Spleen (tissue), 11 donors: ENCODE measurements at regions not wholly inside any gene's neighbourhood (a gene's known extent, or its start where the extent isn't known, plus 50 kb on each side); places are given as distances from the start of the nearest gene placed in this dataset.

Experiments used
- DNase-seq: peaks from one replicate; pipeline ENCODE4 v3.0.0-alpha.2; 2020
- H3K27ac ChIP-seq, 8 donors: fragments of 200-600 bp; sonication (generic) in 7 of 8; 1 replicate in 4 of 8; 2 replicates in 4 of 8; pipeline versions ENCODE4 v1.5.0 to v1.8.0; 2016 to 2021; ENCODE audit warnings: inconsistent platforms in 4 of 8, mild to moderate bottlenecking in 4 of 8, moderate library complexity in 1 of 8
- H3K27me3 ChIP-seq, 7 donors: fragments of 200-600 bp; sonication (generic) in 6 of 7; replicated peaks in 1 of 7; 1 replicate in 4 of 7; 2 replicates in 3 of 7; pipeline versions ENCODE4 v1.5.0 to v1.8.0; 2016 to 2021; ENCODE audit warnings: inconsistent platforms in 3 of 7, mild to moderate bottlenecking in 1 of 7
- H3K36me3 ChIP-seq, 6 donors: fragments of 200-600 bp; sonication (generic) in 5 of 6; 1 replicate in 4 of 6; 2 replicates in 2 of 6; pipeline versions ENCODE4 v1.5.0 to v1.8.0; 2016 to 2021; ENCODE audit warnings: inconsistent platforms in 2 of 6
- H3K4me1 ChIP-seq, 6 donors: fragments of 200-600 bp; sonication (generic) in 5 of 6; 1 replicate in 3 of 6; 2 replicates in 3 of 6; pipeline versions ENCODE4 v1.5.0 to v1.8.0; 2016 to 2021; ENCODE audit warnings: inconsistent platforms in 3 of 6
- H3K4me3 ChIP-seq, 8 donors: fragments of 200-600 bp; sonication (generic) in 7 of 8; 1 replicate in 4 of 8; 2 replicates in 4 of 8; pipeline versions ENCODE4 v1.5.0 to v1.8.0; 2016 to 2021; ENCODE audit warnings: inconsistent platforms in 4 of 8, mild to moderate bottlenecking in 4 of 8, moderate library complexity in 2 of 8
- H3K9me3 ChIP-seq, 8 donors: fragments of 200-600 bp; sonication (generic) in 7 of 8; 1 replicate in 4 of 8; 2 replicates in 4 of 8; pipeline versions ENCODE4 v1.5.0 to v1.8.0; 2016 to 2021; ENCODE audit warnings: inconsistent platforms in 4 of 8
- CTCF ChIP-seq, 11 experiments: fragments of 200-600 bp in 7 of 11; fragments of 450-650 bp in 4 of 11; sonication (generic) in 4 of 11; IDR thresholded peaks in 8 of 11; conservative IDR thresholded peaks in 3 of 11; 1 replicate in 7 of 11; 2 replicates in 4 of 11; pipeline versions ENCODE4 v1.4.0 to v1.8.0; 2016 to 2021; ENCODE audit warnings: antibody characterized with exemption in 11 of 11, inconsistent platforms in 4 of 11, mild to moderate bottlenecking in 1 of 11
- POLR2A ChIP-seq, 3 donors: fragments of 450-650 bp; IDR thresholded peaks; one replicate each; pipeline ENCODE4 v1.5.1; 2017; ENCODE audit warnings: antibody characterized with exemption in 3 of 3, mild to moderate bottlenecking in 1 of 3
- POLR2AphosphoS5 ChIP-seq, 3 donors: sonication (generic); formaldehyde crosslinking; IDR thresholded peaks; one replicate each; pipeline ENCODE4 v1.5.1; 2017; ENCODE audit warnings: antibody characterized with exemption in 3 of 3
- WGBS, 5 donors: extraction: QIAGEN DNeasy Blood & Tissue Kit in 3 of 5; methylation state at CpG; one replicate each; pipeline versions ENCODE4 v1.1.5 to v1.1.7; 2013 to 2018; 5-methylcytosine and 5-hydroxymethylcytosine counted together
- intact Hi-C: fragments of 100-400 bp; cut with DNase I; formaldehyde crosslinking; loops from one replicate; pipeline ENCODE4 v1.15.0; 2023; ENCODE audit warnings: low total_unique reads
- donor health status: healthy with polysubstance abuse.
- donor health status: DM: no; HTN: no; CAD: no; lungs with moderate emphysema.
- donor health status: DM: no; HTN: no; CAD: no.
- donor health status: Bipolar disorder and iron deficiency.
- donor health status: healthy.
- donor health status: DM: no; HTN: no; CAD: no.
- donor health status: DM: yes; HTN: yes; CAD: no.

DNA sequence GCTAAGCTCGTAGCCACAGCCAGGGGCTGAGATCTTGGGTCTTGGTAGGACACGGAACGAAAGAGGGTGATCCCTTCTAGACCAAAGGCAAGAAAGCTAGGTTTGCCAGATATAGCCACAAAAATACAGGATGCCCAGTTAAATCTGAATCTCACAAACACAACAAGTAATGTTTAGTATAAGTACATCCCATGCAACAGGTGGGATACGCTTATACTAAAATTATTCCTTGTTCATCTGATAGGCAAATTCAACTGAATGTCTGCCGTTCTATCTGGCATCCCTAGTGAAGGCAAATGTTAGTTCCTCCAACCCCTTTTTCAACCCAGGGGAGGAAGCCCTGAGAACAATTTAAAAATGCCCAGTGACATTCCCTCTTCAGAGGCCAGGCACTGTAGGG is 131.1 kb upstream of the MGMT start:
- Histone ChIP-seq H3K27me3 (peaks cover 0 to 38% (median 3%) of the 10 kb centered on the region in 7 donors), H3K36me3 (no peaks in the 10 kb centered on the region), H3K4me3 (no peak overlapping the region), H3K9me3 (no peaks in the 10 kb centered on the region), H3K4me1 (no peaks in the 10 kb centered on the region), H3K27ac (no peak overlapping the region)
- intact Hi-C loops: no loop called here
- DNase-seq: no peak
- no peak for TF ChIP-seq CTCF (IDR thresholded peaks at IDR 0.05 in 8 of 11, conservative IDR thresholded peaks at IDR 0.05 in 3 of 11)
- no peak for TF ChIP-seq POLR2A (IDR thresholded peaks at IDR 0.05)
- TF ChIP-seq POLR2AphosphoS5 (IDR thresholded peaks at IDR 0.05): no peak
- 92 to 95% (median 93%) methylated on average over 5 of the region's 5 CpGs for WGBS, 5 donors

DNA sequence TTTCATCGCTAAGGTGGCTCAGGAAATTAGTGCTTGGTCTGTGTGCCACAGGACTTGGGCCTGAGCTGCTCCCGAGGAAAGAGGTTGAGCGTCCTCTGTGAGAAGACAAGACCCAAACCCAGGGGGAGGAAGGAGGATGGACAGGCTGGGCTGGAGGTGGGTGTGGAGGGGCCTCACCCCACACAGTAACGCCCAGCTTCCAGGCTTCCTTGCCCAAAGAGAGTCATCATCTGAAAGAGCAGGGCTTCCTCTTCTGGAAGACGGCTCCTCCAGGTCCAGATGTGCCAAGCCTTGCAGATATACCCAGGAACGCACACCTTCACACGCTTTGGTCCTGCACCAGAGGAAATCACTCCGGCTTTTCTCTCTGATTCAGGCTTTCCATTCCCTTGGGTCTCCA is 127.8 kb upstream of the MGMT start:
- no peak for DNase-seq
- peaks cover 0 to 14% (median 0%) of the 10 kb centered on the region in 7 donors for H3K27me3 ChIP-seq
- no peak overlapping the region for H3K27ac ChIP-seq
- 89 to 98% (median 94%) methylated on average over 8 of the region's 8 CpGs for WGBS, 5 donors
- H3K36me3 ChIP-seq: no peaks in the 10 kb centered on the region
- H3K4me3 ChIP-seq: no peak overlapping the region
- H3K4me1 ChIP-seq: no peaks in the 10 kb centered on the region
- intact Hi-C loops: no loop called here
- no peaks in the 10 kb centered on the region for H3K9me3 ChIP-seq
- TF ChIP-seq CTCF (IDR thresholded peaks at IDR 0.05 in 8 of 11, conservative IDR thresholded peaks at IDR 0.05 in 3 of 11): no peak
- TF ChIP-seq POLR2A (IDR thresholded peaks at IDR 0.05): no peak
- no peak for TF ChIP-seq POLR2AphosphoS5 (IDR thresholded peaks at IDR 0.05)

- intact Hi-C loops: no loop called here
- Histone ChIP-seq H3K27me3 (peaks cover 0 to 8% (median 0%) of the 10 kb centered on the region in 7 donors), H3K4me1 (no peaks in the 10 kb centered on the region), H3K27ac (no peak overlapping the region), H3K4me3 (no peak overlapping the region), H3K36me3 (no peaks in the 10 kb centered on the region), H3K9me3 (no peaks in the 10 kb centered on the region)
- no peak for TF ChIP-seq POLR2A (IDR thresholded peaks at IDR 0.05)
- no peak for TF ChIP-seq POLR2AphosphoS5 (IDR thresholded peaks at IDR 0.05)
- TF ChIP-seq CTCF (IDR thresholded peaks at IDR 0.05 in 8 of 11, conservative IDR thresholded peaks at IDR 0.05 in 3 of 11): no peak
- DNase-seq: no peak
- 86 to 98% (median 93%) methylated on average over 4 of the region's 4 CpGs for WGBS, 5 donors
These were observed 127.2 kb upstream of the MGMT start for GRCh38 chr10:129339841-129340240.

- WGBS, 5 donors: 84 to 93% (median 85%) methylated on average over 5 of the region's 5 CpGs
- H3K27ac ChIP-seq: no peak overlapping the region
- no peaks in the 10 kb centered on the region for H3K4me1 ChIP-seq
- peaks cover 0 to 8% (median 0%) of the 10 kb centered on the region in 7 donors for H3K27me3 ChIP-seq
- DNase-seq: no peak
- intact Hi-C loops: no loop called here
- no peaks in the 10 kb centered on the region for H3K9me3 ChIP-seq
- no peaks in the 10 kb centered on the region for H3K36me3 ChIP-seq
- TF ChIP-seq CTCF (IDR thresholded peaks at IDR 0.05 in 8 of 11, conservative IDR thresholded peaks at IDR 0.05 in 3 of 11): no peak
- no peak for TF ChIP-seq POLR2AphosphoS5 (IDR thresholded peaks at IDR 0.05)
- TF ChIP-seq POLR2A (IDR thresholded peaks at IDR 0.05): no peak
- no peak overlapping the region for H3K4me3 ChIP-seq
These were observed 126.0 kb upstream of the MGMT start for GRCh38 chr10:129341087-129341486.
